ENCODE measurements at regions not wholly inside any gene's neighbourhood (a gene's known extent, or its start where the extent isn't known, plus 50 kb on each side); places are given as distances from the start of the nearest gene placed in this dataset.

DNA sequence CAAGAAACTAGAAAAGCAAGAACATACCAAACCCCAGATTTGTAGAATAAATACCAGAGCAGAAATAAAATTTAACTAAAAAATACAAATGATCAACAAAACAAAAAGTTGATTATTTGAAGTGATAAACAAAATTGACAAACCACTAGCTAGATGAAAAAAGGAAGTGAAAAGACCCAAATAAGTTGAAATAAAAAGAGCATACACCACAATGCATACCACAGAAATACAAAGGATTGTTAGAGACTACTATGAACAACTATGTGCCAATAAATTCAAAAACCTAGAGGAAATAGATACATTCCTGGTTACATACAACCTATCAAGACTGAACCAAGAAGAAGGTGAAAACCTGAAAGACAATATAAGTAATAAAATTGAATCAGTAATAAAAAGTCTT is 333.4 kb downstream of the SH2D4B start:
- Histone ChIP-seq H3K9me3 (no peaks in the 10 kb centered on the region), H3K27ac (no peak overlapping the region), H3K27me3 (no peaks in the 10 kb centered on the region), H3K4me1 (ENCODE audit: insufficient read depth) (no peaks in the 10 kb centered on the region), H3K4me3 (no peak overlapping the region), H3K36me3 (no peaks in the 10 kb centered on the region)
- intact Hi-C loops (cut with DNase I) = no loop called here
- TF ChIP-seq EP300 (IDR thresholded peaks at IDR 0.05) (no peak), CTCF (IDR thresholded peaks at IDR 0.05) (no peak), POLR2A (IDR thresholded peaks at IDR 0.05) (no peak)
- DNase-seq = no peak

GRCh38 chr10:80878330-80878729 is 340.6 kb downstream of the SH2D4B start:
- Histone ChIP-seq H3K27me3 (no peaks in the 10 kb centered on the region), H3K4me3 (no peak overlapping the region), H3K4me1 (ENCODE audit: insufficient read depth) (no peaks in the 10 kb centered on the region), H3K9me3 (no peaks in the 10 kb centered on the region), H3K27ac (no peak overlapping the region), H3K36me3 (no peaks in the 10 kb centered on the region)
- WGBS, 3 donors = 85 to 94% (median 93%) methylated on average over 1 of the region's 1 CpG
- DNase-seq = no peak
- TF ChIP-seq CTCF (IDR thresholded peaks at IDR 0.05) = no peak
- no peak for TF ChIP-seq POLR2A (IDR thresholded peaks at IDR 0.05)
- TF ChIP-seq EP300 (IDR thresholded peaks at IDR 0.05) = no peak
- intact Hi-C loops (cut with DNase I) = no loop called here

DNA sequence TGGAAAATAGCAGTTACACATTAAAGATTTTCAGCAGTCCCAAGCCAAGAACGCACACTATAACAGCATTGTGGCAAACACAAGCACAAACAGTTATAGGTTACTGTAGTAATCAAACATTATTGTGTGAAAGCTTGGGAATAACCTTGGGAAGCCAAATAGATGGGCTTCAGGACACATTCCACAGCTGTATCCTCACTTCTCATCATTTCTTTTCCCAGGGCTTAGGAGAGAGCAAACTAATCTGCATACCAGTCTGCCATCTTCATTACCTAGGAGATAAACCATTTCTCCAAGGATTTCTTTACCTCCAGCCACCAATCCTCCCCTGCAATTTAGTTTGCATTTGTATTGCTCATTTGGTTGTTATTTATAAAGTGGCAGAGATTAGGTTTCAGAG is 352.4 kb downstream of the SH2D4B start:
- H3K27me3 ChIP-seq = no peaks in the 10 kb centered on the region
- intact Hi-C loops (cut with DNase I) = no loop called here

DNA sequence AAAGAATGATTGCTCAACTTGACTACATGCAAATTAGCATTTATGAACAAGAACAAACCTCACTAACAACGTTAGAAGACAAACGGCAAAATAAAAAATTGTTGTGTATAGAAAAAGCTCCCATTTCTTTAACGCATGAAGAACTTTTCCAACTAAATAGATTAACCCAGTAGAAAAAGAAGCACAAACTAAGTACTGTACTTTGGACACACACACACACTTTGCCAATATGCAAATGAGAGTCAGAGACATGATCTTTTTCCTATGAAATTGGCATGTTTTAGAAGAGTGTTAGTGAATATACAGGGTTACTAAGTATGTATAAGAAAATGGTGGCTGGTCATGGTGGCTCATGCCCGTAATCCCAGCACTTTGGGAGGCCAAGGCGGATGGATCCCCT is 355.6 kb downstream of the SH2D4B start:
- no peak for TF ChIP-seq CTCF (IDR thresholded peaks at IDR 0.05)
- TF ChIP-seq EP300 (IDR thresholded peaks at IDR 0.05) = no peak
- no peak for TF ChIP-seq POLR2A (IDR thresholded peaks at IDR 0.05)
- 81 to 85% (median 83%) methylated on average over 5 of the region's 5 CpGs for WGBS, 3 donors
- Histone ChIP-seq H3K4me1 (ENCODE audit: insufficient read depth) (no peaks in the 10 kb centered on the region), H3K27ac (no peak overlapping the region), H3K4me3 (no peak overlapping the region), H3K9me3 (no peaks in the 10 kb centered on the region), H3K36me3 (no peaks in the 10 kb centered on the region), H3K27me3 (no peaks in the 10 kb centered on the region)
- no peak for DNase-seq
- intact Hi-C loops (cut with DNase I) = no loop called here

More for the DNA sequence above, 352.4 kb downstream of the SH2D4B start:
- H3K27ac ChIP-seq = no peak overlapping the region
- no peak for DNase-seq
- H3K9me3 ChIP-seq = no peaks in the 10 kb centered on the region
- no peaks in the 10 kb centered on the region for H3K36me3 ChIP-seq
- no peaks in the 10 kb centered on the region for H3K4me1 ChIP-seq (ENCODE audit: insufficient read depth)
- no peak overlapping the region for H3K4me3 ChIP-seq
- 56 to 72% (median 57%) methylated on average over 1 of the region's 1 CpG for WGBS, 3 donors
- TF ChIP-seq EP300 (IDR thresholded peaks at IDR 0.05) = no peak
- no peak for TF ChIP-seq CTCF (IDR thresholded peaks at IDR 0.05)
- no peak for TF ChIP-seq POLR2A (IDR thresholded peaks at IDR 0.05)

- no peak for DNase-seq
- intact Hi-C loops (cut with DNase I) = no loop called here
- H3K27me3 ChIP-seq = no peaks in the 10 kb centered on the region
- WGBS, 3 donors = 33 to 49% (median 40%) methylated on average over 3 of the region's 3 CpGs
- H3K36me3 ChIP-seq = no peaks in the 10 kb centered on the region
- no peaks in the 10 kb centered on the region for H3K9me3 ChIP-seq
- H3K4me1 ChIP-seq (ENCODE audit: insufficient read depth) = no peaks in the 10 kb centered on the region
- H3K4me3 ChIP-seq = no peak overlapping the region
- H3K27ac ChIP-seq = no peak overlapping the region
- no peak for TF ChIP-seq EP300 (IDR thresholded peaks at IDR 0.05)
- TF ChIP-seq POLR2A (IDR thresholded peaks at IDR 0.05) = no peak
- TF ChIP-seq CTCF (IDR thresholded peaks at IDR 0.05) = no peak
These were observed 356.6 kb downstream of the SH2D4B start for GRCh38 chr10:80894311-80894791.
